IMR-90 (cell line): ENCODE measurements at regions not wholly inside any gene's neighbourhood (a gene's known extent, or its start where the extent isn't known, plus 50 kb on each side); places are given as distances from the start of the nearest gene placed in this dataset.

ENCODE experiments used
- ATAC-seq: fragments of 200-7000 bp; cut with Tn5 transposase; 2 replicates; pipeline ENCODE4 v1.9.1; 2020; ENCODE audit warnings: low read depth, mild to moderate bottlenecking, moderate library complexity
- BruUV-seq: library from RNA; stranded (reverse); fragments of 400-500 nt; replicated peaks from 2 replicates; lab custom pipeline; 2021; lab: Mats Ljungman, UMichigan
- CTCF ChIA-PET: fragments of 300-600 bp; formaldehyde crosslinking; extraction: SDS; loops from one replicate; lab custom pipeline; 2021; ENCODE audit warnings: antibody characterized with exemption; lab: Yijun Ruan, JAX
- POLR2A ChIA-PET: fragments of 300-600 bp; sonication (Branson Sonifier 250); formaldehyde crosslinking; loops from one replicate; lab custom pipeline; 2022; ENCODE audit warnings: antibody characterized with exemption; ENCODE audit not compliant: unreplicated experiment; lab: Charles Lee
- DNase-seq: peaks from one replicate; pipeline ENCODE4 v3.0.0; 2013
- H2AFZ ChIP-seq: replicated peaks from 2 replicates; pipeline ENCODE3; 2013; ENCODE audit warnings: low read length, mild to moderate bottlenecking; ENCODE audit not compliant: poor library complexity
- H2AK5ac ChIP-seq: 2 replicates; pipeline ENCODE4 v1.6.1; 2013; ENCODE audit warnings: low read depth, low read length, inconsistent platforms
- H2AK9ac ChIP-seq: replicated peaks from 2 replicates; pipeline ENCODE3; 2013; ENCODE audit warnings: mild to moderate bottlenecking, low read depth, low read length, moderate library complexity; ENCODE audit not compliant: poor library complexity
- H2BK120ac ChIP-seq: 2 replicates; pipeline ENCODE4 v1.6.1; 2013; ENCODE audit warnings: low read depth, low read length, inconsistent platforms
- H2BK15ac ChIP-seq: 3 replicates; pipeline ENCODE4 v1.6.1; 2013; ENCODE audit warnings: low read depth, low read length, inconsistent platforms
- H2BK20ac ChIP-seq: 2 replicates; pipeline ENCODE4 v1.6.1; 2013; ENCODE audit warnings: low read depth, mild to moderate bottlenecking, inconsistent platforms, low read length, moderate library complexity
- H2BK5ac ChIP-seq: 2 replicates; pipeline ENCODE4 v1.6.1; 2013; ENCODE audit warnings: mild to moderate bottlenecking, low read depth, low read length, inconsistent platforms; ENCODE audit not compliant: poor library complexity, severe bottlenecking
- H3K14ac ChIP-seq: replicated peaks from 2 replicates; pipeline ENCODE4 v1.6.1; 2013; ENCODE audit warnings: low read depth, low read length, inconsistent platforms
- H3K18ac ChIP-seq: 2 replicates; pipeline ENCODE4 v1.6.1; 2013; ENCODE audit warnings: low read depth, low read length, control low read depth
- H3K23ac ChIP-seq: 2 replicates; pipeline ENCODE4 v1.6.1; 2013; ENCODE audit warnings: low read depth, low read length, inconsistent platforms
- H3K27ac ChIP-seq: 2 replicates; pipeline ENCODE4 v1.5.1; 2013; ENCODE audit warnings: mild to moderate bottlenecking, control low read depth, low read length; ENCODE audit not compliant: insufficient read depth
- H3K27me3 ChIP-seq: 2 replicates; pipeline ENCODE4 v1.6.1; 2013; ENCODE audit warnings: low read length; ENCODE audit not compliant: control insufficient read depth, insufficient read depth
- H3K36me3 ChIP-seq: 2 replicates; pipeline ENCODE4 v1.6.1; 2013; ENCODE audit warnings: low read length, mixed read lengths; ENCODE audit not compliant: control insufficient read depth, insufficient read depth
- H3K4ac ChIP-seq: 2 replicates; pipeline ENCODE4 v1.6.1; 2013; ENCODE audit warnings: low read depth, low read length, inconsistent platforms
- H3K4me1 ChIP-seq: 2 replicates; pipeline ENCODE4 v1.6.1; 2013; ENCODE audit warnings: low read length, mixed read lengths; ENCODE audit not compliant: control insufficient read depth, insufficient read depth
- H3K4me2 ChIP-seq: 2 replicates; pipeline ENCODE4 v1.6.1; 2013; ENCODE audit warnings: low read depth, mild to moderate bottlenecking, control low read depth, low read length, moderate library complexity
- H3K4me3 ChIP-seq: 2 replicates; pipeline ENCODE4 v1.5.1; 2013; ENCODE audit warnings: low read depth, mild to moderate bottlenecking, control low read depth, low read length, moderate library complexity; ENCODE audit not compliant: insufficient read depth
- H3K56ac ChIP-seq: 2 replicates; pipeline ENCODE4 v1.6.1; 2013; ENCODE audit warnings: low read length, inconsistent platforms; ENCODE audit not compliant: insufficient read depth; ENCODE audit errors: extremely low read depth
- H3K79me1 ChIP-seq, 2 experiments: 2 replicates each; pipeline ENCODE4 v1.6.1; 2013; ENCODE audit warnings: low read length in 2 of 2, inconsistent platforms in 1 of 2, low read depth in 1 of 2
- H3K9ac ChIP-seq: 2 replicates; pipeline ENCODE4 v1.6.1; 2013; ENCODE audit warnings: low read depth, low read length, control low read depth
- H3K9me1 ChIP-seq: 2 replicates; pipeline ENCODE4 v1.6.1; 2013; ENCODE audit warnings: low read length, inconsistent platforms; ENCODE audit not compliant: insufficient read depth
- H3K9me3 ChIP-seq: 2 replicates; pipeline ENCODE4 v1.6.1; 2013; ENCODE audit warnings: low read length; ENCODE audit not compliant: control insufficient read depth, insufficient read depth
- H4K20me1 ChIP-seq: 2 replicates; pipeline ENCODE4 v1.6.1; 2013; ENCODE audit warnings: low read length, inconsistent platforms; ENCODE audit not compliant: insufficient read depth
- H4K5ac ChIP-seq: 2 replicates; pipeline ENCODE4 v1.6.1; 2013; ENCODE audit warnings: mild to moderate bottlenecking, low read depth, low read length, control low read depth
- H4K8ac ChIP-seq, 2 experiments: 2 replicates each; pipeline ENCODE4 v1.6.1; 2013; ENCODE audit warnings: low read depth in 2 of 2, low read length in 2 of 2, control low read depth in 1 of 2, inconsistent platforms in 1 of 2
- H4K91ac ChIP-seq: 2 replicates; pipeline ENCODE4 v1.6.1; 2013; ENCODE audit warnings: low read depth, low read length, inconsistent platforms; ENCODE audit not compliant: insufficient read depth
- CHD1 ChIP-seq: IDR thresholded peaks from 2 replicates; pipeline ENCODE4 v1.6.1; 2012; ENCODE audit warnings: low read depth, low read length, improper control_type of control experiment
- CTCF ChIP-seq: conservative IDR thresholded peaks from 2 replicates; pipeline ENCODE4 v1.5.1; 2012; ENCODE audit warnings: mild to moderate bottlenecking, low read depth, low read length, improper control_type of control experiment
- FOS ChIP-seq: fragments of 150-350 bp; IDR thresholded peaks from 2 replicates; pipeline ENCODE4 v1.6.1; 2016; ENCODE audit warnings: low read depth, low read length
- MAFK ChIP-seq: IDR thresholded peaks from 2 replicates; pipeline ENCODE4 v1.6.1; 2012; ENCODE audit warnings: low read depth, low read length, improper control_type of control experiment
- MAZ ChIP-seq: IDR thresholded peaks from 2 replicates; pipeline ENCODE4 v1.6.1; 2012; ENCODE audit warnings: low read depth, mild to moderate bottlenecking, low read length, improper control_type of control experiment, moderate library complexity, borderline replicate concordance
- MXI1 ChIP-seq: IDR thresholded peaks from 2 replicates; pipeline ENCODE4 v1.6.1; 2012; ENCODE audit warnings: low read depth, mild to moderate bottlenecking, low read length, moderate library complexity, borderline replicate concordance
- NFE2L2 ChIP-seq: fragments of 150-350 bp; IDR thresholded peaks from 2 replicates; pipeline ENCODE4 v1.6.1; 2016; ENCODE audit warnings: low read depth, mild to moderate bottlenecking, low read length
- POLR2A ChIP-seq: IDR thresholded peaks from 2 replicates; pipeline ENCODE4 v1.6.1; 2012; ENCODE audit warnings: mild to moderate bottlenecking, low read depth, low read length
- RAD21 ChIP-seq: IDR thresholded peaks from 2 replicates; pipeline ENCODE4 v1.6.1; 2012; ENCODE audit warnings: low read length, improper control_type of control experiment
- RCOR1 ChIP-seq: IDR thresholded peaks from 2 replicates; pipeline ENCODE4 v1.6.1; 2012; ENCODE audit warnings: mild to moderate bottlenecking, low read length, improper control_type of control experiment; ENCODE audit not compliant: insufficient replicate concordance
- RFX5 ChIP-seq: IDR thresholded peaks from 2 replicates; pipeline ENCODE4 v1.8.0; 2012; ENCODE audit warnings: low read depth, mild to moderate bottlenecking, low read length, moderate library complexity
- SMC3 ChIP-seq: fragments of 150-350 bp; IDR thresholded peaks from 2 replicates; pipeline ENCODE4 v1.6.1; 2016; ENCODE audit warnings: low read depth, mild to moderate bottlenecking, antibody characterized with exemption, low read length, moderate library complexity
- WGBS, 2 experiments: methylation state at CpG; one replicate each; pipeline versions ENCODE4 v1.1.5 to v1.1.7; 2013; ENCODE audit warnings: missing lambda C conversion rate in 2 of 2; ENCODE audit not compliant: insufficient read length in 1 of 2; ENCODE audit errors: extremely low coverage in 2 of 2; 5-methylcytosine and 5-hydroxymethylcytosine counted together
- dilution Hi-C: fragments of 300-500 bp; cut with HindIII; formaldehyde crosslinking; loops from one replicate; pipeline ENCODE4 v1.14.3; 2018; ENCODE audit warnings: low sequenced_read_pairs; ENCODE audit not compliant: unreplicated experiment
- in situ Hi-C: fragments of 300-500 bp; cut with MboI; formaldehyde crosslinking; loops from 3 replicates; pipeline ENCODE4 v1.14.3; 2019; ENCODE audit warnings: low sequenced_read_pairs, inconsistent platforms, mixed read lengths
- intact Hi-C: fragments of 100-400 bp; cut with micrococcal nuclease; formaldehyde crosslinking; loops from 2 replicates; pipeline ENCODE4 v1.10.0; 2022
- TF ChIP-seq, protein P1 (sequence below): fragments of 150-350 bp; IDR thresholded peaks from 2 replicates; pipeline ENCODE4 v1.6.1; 2017; ENCODE audit warnings: mild to moderate bottlenecking, antibody characterized with exemption, low read length, low read depth
- TF ChIP-seq, protein P2 (sequence below): fragments of 150-350 bp; IDR thresholded peaks from 2 replicates; pipeline ENCODE4 v1.6.1; 2016; ENCODE audit warnings: low read depth, mild to moderate bottlenecking, low read length, moderate library complexity, borderline replicate concordance

DNA sequence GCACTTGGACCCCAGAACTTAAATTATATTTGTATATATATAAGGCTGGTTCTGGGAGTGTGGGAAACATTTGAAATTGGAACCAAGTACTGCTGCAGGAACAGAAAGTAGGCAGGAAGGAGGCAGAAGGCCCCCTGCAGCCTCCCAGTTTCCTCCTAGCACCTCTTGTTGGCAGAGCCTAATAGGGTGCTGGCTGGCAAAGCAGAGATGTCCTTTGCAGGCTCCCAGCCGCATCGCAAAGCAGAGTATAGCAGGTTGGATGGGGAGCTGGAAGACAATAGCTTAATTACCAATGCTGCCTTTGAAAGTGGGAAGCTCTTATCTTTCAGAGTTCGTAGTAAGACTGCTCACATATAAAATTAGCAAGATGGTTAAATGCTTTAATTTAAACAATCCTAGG, 370.8 kb upstream of the C11orf87 start:
- Histone ChIP-seq H4K5ac (no peak overlapping the region), H2BK20ac (no peak overlapping the region), H2AK9ac (no peak overlapping the region), H3K79me1 (no peaks in the 10 kb centered on the region), H3K9me3 (no peaks in the 10 kb centered on the region), H3K56ac (no peak overlapping the region), H2BK5ac (no peak overlapping the region), H3K27ac (no peak overlapping the region), H3K36me3 (no peaks in the 10 kb centered on the region), H3K18ac (no peak overlapping the region), H2BK120ac (no peak overlapping the region), H3K4me3 (no peak overlapping the region), H3K4ac (no peak overlapping the region), H2AK5ac (no peak overlapping the region), H4K20me1 (no peaks in the 10 kb centered on the region), H4K91ac (no peak overlapping the region), H3K4me1 (no peaks in the 10 kb centered on the region), H3K27me3 (peaks cover 3% of the 10 kb centered on the region; the same call in 1 of the 2 replicates), H3K9me1 (no peaks in the 10 kb centered on the region), H3K4me2 (no peak overlapping the region), H3K23ac (no peak overlapping the region), H3K14ac (no peak overlapping the region), H3K9ac (no peak overlapping the region), H4K8ac (no peak overlapping the region), H2BK15ac (no peak overlapping the region), H2AFZ (no peak overlapping the region)
- POLR2A ChIA-PET, result no interaction called here
- CTCF ChIA-PET, result no interaction called here
- intact Hi-C loops (no loop called here), dilution Hi-C loops (no loop called here), in situ Hi-C loops (no loop called here)
- ATAC-seq (no peak), DNase-seq (no peak)
- no CpG with 5 or more reads among the region's 3 CpGs for WGBS, 2 experiments
- no TSS peak for BruUV-seq
- TF ChIP-seq RCOR1 (no peak), NFE2L2 (no peak), FOS (no peak), POLR2A (no peak), CHD1 (no peak), MXI1 (no peak), SMC3 (no peak), RFX5 (no peak), RAD21 (no peak), MAZ (no peak), MAFK (no peak), CTCF (no peak)
- TF ChIP-seq, protein P1, sequence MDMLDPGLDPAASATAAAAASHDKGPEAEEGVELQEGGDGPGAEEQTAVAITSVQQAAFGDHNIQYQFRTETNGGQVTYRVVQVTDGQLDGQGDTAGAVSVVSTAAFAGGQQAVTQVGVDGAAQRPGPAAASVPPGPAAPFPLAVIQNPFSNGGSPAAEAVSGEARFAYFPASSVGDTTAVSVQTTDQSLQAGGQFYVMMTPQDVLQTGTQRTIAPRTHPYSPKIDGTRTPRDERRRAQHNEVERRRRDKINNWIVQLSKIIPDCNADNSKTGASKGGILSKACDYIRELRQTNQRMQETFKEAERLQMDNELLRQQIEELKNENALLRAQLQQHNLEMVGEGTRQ, result no peak
- TF ChIP-seq, protein P2, sequence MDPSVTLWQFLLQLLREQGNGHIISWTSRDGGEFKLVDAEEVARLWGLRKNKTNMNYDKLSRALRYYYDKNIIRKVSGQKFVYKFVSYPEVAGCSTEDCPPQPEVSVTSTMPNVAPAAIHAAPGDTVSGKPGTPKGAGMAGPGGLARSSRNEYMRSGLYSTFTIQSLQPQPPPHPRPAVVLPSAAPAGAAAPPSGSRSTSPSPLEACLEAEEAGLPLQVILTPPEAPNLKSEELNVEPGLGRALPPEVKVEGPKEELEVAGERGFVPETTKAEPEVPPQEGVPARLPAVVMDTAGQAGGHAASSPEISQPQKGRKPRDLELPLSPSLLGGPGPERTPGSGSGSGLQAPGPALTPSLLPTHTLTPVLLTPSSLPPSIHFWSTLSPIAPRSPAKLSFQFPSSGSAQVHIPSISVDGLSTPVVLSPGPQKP, result no peak
